ENCODE measurements at regions not wholly inside any gene's neighbourhood (a gene's known extent, or its start where the extent isn't known, plus 50 kb on each side); places are given as distances from the start of the nearest gene placed in this dataset.

- TF ChIP-seq RBM25 (IDR thresholded peaks at IDR 0.05; ENCODE audit: low read depth, low read length, severe bottlenecking) (no peak), THAP12 (CRISPR knock-in tag; IDR thresholded peaks at IDR 0.05) (no peak), ATF6 (CRISPR knock-in tag; IDR thresholded peaks at IDR 0.05) (no peak), ELF2 (CRISPR knock-in tag; IDR thresholded peaks at IDR 0.05) (no peak), FOXA1 (IDR thresholded peaks at IDR 0.05; ENCODE audit: borderline replicate concordance) (no peak), ATF7 (IDR thresholded peaks at IDR 0.05) (no peak), ZNF785 (CRISPR knock-in tag; IDR thresholded peaks at IDR 0.05) (no peak), ZNF512 (tag; IDR thresholded peaks at IDR 0.05) (no peak)
Measured at GRCh38 chr18:11432360-11432811, 177.0 kb upstream of the SLC35G4 start (continued).

Measured in K562 (cell line).